NOMO-1 treated with DMSO at 0.1 percent for 48 hours (cell line): ENCODE measurements at regions not wholly inside any gene's neighbourhood (a gene's known extent, or its start where the extent isn't known, plus 50 kb on each side); places are given as distances from the start of the nearest gene placed in this dataset.
"Not testable (repeated sequence)": the region's sequence is repeated elsewhere in the genome, so short reads cannot be mapped to it uniquely, and the experiment has no call there.

ENCODE experiments used
- DNase-seq: peaks from one replicate; lab custom pipeline; 2025; ENCODE audit not compliant: unreplicated experiment; lab: John Stamatoyannopoulos, UW

DNA sequence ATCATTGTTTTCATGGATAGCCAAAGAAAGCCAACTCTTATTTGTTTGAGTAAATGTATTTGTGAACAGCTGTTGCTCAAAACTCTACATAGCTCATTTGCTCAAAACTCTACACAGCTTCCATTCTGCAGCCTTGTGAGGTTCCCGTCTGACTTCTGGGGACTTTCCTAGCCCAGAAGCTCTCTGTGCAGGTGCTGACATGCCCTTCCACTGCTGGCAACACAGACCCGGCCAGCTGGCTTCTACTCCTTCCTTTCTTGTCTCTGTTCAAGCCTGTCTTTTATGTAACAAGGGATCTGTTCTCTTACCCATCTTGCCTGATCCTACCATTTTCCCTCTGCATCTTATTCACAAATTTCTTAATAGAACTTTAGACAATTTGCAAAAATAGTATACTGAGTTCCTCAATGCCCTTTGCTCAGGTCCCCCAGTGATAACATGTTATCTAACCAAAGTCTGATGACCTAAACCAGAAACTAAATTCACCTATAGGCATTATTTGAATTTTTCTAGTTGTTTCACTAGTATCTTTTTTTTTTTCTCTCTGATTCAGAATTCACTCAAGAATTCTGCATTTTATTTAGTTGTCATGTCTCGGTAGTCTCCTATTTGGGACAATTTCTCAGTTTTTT is 556.5 kb upstream of the SEMA6A start:
- no peak for DNase-seq

DNA sequence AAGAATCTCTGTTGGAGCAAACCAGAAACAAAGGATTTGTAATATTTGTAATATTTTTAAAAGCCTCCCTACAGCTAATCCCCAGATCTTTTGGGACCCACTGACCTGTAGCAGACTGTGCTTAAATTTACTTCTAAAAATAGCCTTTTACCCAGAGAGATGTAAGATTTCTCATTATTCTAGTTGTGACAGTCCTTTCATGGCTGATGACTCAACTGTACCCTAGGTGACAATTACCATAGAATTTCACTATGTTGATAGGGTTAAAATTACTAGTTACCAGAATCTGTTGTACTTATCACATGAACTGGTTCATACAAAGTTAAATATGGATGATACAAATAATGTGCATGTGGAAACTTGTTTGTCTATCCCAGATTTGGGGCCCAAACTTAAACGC is 543.9 kb upstream of the SEMA6A start:
- no peak for DNase-seq

DNA sequence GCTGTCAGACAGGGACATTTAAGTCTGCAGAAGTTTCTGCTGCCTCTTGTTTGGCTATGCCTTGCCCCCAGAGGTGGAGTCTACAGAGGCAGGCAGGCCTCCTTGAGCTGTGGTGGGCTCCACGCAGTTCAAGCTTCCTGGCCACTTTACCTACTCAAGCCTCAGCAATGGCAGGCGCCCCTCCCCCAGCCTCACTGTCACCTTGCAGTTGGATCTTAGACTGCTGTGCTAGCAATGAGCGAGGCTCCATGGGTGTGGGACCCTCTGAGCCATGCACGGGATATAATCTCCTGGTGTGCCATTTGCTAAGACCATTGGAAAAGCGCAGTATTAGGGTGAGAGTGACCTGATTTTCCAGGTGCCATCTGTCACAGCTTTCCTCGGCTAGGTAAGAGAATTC is 542.7 kb upstream of the SEMA6A start:
- DNase-seq, result not testable (repeated sequence)

DNA sequence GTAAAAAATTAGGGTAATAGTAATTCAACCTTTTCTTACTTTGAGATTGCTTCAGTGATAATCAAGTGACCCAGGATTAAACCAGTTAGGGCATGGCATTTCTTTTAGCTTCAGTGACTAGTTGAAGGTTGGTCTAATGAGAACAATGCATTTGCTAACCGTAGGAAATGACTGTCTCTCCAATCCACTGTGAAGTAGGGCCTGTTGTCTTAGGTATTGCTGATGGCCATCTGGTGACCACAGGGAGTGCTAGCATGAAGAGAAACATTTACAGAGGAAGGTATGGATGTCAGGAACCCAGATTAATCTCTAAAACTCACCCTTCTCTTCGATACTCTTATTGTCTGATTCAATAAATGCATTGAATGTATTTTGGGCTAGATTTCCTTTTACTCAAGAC is 535.9 kb upstream of the SEMA6A start:
- no peak for DNase-seq

DNA sequence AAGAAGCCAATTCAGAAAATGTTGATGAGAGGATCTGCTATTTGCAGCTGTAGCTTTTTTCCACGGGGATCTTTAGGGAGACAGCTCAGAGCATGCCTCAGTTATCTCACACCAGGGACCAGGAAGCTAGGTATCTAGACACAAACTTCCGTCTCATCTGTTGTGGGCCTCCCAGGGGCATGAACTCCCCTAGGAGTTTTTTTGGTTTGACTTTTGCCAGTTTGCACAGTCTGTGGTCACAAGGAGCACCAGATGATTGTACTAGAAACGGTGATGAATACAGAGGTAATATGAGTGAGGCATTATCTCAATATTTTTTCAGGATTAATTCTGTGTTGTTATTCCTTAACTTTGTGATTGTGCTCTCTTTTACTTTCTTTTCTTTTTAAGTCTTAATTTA is 533.2 kb upstream of the SEMA6A start:
- no peak for DNase-seq

DNA sequence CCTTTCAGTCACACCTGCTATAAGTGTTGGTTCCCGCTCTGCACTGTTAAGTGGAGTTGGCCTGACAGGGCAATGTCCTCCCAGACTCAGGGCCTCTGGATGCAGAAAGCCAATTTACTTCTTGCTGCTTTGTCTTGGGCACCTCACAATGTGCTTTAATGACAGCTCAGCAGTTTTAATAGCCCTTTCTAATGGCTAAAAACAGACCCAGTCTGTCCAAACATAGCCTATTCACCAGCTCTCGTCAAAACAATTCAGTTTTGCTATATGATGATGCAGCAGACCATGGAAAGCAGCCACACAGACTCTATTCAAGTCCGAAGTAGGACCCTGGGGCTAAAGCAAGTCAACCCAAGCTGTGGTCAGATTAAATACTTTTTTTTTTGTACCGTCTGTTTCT is 529.1 kb upstream of the SEMA6A start:
- DNase-seq, result no peak

DNA sequence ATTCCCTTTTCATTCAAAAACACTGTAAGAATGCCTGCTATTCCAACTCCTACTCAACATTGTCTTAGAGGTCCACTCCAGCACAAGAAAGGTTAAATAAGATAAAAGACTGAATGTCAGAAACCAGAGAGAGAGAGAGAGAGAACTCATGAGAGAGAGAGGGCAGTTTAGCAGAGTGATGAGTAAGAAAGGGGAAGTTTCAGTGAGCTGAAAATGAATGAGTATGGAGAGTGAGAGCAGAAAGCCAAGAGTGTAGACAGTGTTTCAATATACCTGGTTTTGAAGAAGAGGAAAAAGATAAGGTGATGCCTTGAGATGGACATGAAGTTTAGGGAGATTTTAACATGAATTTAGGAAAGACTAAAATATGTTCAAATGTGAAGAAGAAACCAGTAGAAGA is 528.0 kb upstream of the SEMA6A start:
- DNase-seq, result no peak

DNA sequence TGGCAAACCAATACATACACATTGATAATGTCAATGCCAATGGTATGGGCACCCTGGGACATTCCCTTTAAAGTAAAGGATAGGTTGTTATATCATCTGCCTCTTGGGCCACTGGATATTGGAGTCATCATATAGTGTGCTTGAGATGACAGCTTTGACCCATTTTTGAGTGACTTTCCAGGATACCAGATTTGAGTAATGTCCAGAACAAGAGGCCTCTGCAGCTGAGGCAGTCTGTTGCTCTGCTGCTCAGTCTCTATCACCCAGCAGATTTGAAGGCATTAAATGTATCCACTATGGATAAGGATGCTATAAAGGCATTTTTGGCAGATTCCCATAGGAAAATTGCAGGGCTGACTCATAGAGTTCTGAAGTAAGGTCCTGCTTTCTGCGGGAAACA is 525.6 kb upstream of the SEMA6A start:
- DNase-seq, result no peak

DNA sequence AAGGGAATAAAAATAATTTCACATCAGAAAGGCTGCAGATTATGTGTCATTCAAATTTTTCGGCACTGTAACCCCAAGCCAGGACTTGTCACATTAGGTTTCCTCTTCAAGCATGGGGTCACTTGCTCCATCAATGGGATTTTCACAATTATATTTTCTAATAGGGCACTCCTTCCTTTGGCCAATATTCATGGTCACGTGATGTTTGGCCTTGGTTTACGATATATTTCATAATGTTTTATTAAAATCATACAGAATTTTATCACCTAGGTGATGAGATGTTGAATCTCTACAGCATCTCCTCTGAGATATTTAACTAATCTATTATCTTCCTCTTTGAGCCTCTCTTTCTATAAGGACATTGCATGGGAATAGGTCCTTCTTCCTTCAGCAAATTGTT is 523.5 kb upstream of the SEMA6A start:
- no peak for DNase-seq

DNA sequence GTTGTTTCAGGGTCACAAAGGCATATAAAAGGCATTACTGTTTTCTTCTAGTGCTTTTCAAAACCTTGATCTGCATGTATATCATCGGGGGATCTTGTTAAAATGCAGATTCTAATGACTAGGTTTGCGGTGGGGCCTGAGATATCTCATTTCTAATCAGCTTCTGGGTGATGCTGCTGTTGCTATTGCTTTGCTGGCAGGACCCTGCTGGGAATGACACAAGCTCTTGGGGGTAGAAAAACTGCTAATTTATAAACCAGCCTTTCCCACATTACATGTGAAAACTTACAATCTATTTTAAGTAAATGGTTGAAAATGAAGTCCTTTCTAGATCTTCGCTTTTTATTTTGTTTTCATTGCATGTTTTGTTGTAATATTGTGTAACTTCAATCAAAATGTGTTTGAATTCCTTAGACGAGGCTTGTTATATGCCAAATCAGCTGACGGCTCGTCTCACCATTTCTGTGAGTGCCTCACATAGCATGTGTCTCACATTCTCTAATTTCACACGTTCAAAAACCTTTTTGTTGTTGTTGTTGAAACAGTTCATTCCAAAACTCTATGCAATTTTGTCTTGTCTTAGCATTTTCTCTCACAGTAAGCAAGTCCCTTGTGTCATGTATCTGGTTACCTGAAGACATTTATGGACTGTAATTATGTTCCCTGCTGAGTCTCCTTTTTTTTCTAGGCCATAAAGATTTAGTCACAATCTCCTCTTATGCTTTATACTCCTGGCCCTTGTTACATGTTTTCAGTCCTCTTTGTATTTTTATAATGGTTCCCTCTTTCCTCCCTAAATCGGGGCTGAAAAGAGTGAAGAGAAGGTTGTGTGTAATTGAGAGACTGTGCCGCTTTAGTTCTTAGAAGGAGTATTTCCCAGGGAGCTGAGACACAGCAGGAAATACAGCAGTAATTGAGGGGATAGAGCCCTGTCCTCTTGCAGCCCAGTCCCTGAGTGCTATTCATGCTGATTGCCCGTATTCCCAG is 521.0 kb upstream of the SEMA6A start:
- DNase-seq, result no peak

DNA sequence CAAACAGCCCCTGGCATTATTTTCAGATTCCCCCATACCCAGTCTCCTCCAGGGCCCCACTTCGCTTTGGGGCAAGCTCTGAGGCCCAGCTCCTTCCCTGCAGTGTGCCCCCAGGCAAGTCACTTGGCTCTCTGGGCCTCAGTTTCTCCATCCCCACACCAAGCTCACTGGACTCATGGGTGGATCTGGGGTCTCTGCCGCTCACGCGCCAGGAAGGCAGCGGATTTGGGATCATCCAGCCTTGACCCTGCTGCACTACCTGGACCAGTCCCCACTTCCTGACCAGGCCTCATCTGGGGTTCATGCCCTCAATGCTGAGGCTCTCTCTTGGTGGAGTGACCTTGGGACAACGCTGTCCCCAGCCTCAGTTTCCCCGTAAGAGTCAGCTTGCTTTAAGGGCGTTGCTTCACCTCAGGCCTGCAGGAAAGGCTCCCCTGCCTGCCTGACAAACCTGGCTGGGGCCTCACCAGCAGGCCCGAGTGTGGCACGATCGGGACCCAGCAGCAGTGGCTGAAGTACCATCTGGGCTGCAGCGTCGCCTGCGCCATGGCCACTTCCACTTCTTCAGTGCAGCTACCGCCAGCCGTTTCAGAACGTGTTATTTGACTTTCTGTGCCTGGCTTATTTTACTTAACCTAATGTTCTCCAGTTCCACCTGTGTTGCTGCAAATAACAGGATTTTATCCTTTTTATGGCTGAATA is 519.6 kb upstream of the SEMA6A start:
- DNase-seq, result no peak

DNA sequence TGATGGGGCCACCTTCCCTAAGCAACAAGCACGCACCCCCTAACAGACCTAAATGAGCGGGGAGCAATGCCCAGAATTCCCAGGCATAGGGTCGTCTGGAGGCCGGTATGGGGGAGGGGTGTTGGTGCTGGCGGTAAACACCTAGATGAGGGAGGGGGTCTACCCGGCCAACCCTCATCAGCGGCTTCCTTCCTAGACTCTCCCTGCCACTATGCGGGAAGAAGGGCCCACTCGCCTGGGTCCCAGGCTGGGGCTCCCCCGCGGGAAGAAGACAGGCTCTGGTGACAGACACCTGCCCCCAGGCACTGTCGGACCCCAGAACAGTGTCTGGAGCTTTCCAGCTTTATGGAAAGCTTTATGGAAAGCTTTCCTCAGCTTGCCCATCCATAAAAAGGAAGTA is 519.0 kb upstream of the SEMA6A start:
- DNase-seq, result no peak

DNA sequence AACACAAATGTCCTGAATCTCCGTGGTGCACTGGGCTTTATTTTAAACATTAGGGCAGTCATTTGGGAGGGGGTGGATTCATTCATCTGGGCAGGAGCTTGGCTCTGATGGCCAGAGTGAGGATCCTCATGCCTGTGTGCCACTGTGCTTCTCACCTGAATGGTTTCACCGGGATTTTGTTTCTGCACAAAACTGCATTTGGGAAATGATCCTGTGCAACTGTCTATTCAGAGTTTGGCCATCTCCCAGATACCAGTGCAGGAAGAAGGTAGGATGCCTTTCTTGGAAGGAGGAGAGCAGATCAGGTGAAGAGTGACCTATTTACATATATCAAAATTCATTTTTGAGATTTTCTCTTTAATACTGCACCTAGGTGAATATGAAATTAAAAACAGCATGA is 514.4 kb upstream of the SEMA6A start:
- DNase-seq, result no peak

DNA sequence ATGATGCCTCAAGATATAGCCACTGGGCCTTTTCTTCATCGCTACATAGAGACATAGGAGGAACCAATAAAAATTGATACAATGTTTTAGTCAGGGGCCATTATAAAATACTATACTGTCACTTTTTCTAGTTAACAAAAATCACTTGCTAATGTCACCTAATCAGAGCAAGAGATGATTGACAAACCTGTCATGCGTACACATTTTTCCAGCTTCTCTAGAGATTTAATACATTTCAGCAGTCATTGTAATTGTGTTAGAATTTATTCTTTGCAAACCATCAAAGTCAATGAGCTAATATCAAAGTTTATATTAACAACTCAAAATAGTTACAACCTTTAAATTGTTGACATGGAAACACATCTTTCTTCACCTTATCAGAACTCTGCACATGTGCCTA is 513.6 kb upstream of the SEMA6A start:
- no peak for DNase-seq

DNA sequence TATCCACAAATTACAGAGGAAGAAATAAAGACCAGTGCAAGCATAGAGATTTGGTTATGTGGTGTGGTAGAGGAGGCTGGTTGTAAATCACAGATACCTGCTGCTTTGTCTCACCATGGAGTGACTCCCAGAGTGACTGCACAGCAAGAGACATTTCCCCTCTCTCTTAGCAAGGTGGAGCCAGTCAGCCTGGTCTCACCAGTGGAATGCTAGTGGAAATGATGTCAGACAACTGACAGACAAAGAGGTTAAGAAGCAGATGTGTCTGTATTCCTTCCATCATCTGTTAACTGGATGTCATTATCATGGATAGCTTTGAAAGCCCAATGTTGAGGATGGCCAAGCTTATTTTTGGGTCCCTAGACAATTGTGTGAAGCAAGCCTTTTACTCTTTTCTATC is 509.4 kb upstream of the SEMA6A start:
- DNase-seq, result no peak

DNA sequence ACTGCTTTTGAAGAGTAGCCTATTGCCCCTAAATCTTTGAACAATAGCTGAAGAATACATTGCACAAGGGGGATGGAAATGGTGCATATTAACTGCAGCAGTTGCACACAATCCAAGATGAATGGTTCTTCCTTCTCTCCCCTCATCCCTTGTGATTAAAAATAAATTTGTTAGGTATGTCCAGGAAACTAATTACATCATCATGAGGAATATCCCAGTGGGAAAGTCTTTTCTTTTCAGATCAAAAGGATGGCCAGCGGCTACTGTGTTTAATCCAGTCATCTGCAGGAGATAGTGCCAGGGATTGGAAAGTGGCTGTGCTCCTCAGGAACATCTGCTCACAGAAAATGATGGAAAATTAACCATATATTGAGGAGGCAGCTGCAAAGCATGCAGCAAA is 508.4 kb upstream of the SEMA6A start:
- DNase-seq, result no peak

DNA sequence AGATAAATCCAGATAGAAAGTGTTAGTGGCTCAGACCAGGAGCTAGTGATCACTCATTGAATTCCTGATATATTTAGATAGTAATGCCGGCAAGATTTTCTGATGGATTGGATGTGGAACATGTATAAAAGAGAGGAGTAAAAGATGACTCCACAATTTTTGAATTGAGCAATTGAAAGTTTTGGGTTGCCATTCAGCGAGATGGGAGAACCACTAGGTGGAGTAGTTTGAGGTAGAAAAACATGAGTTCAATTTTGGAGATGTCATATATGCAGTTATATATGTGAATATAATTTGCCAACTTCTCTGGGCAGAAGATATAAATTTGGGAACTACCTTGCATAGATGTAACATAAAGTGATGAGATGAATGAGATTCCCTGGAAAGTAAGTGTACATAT is 502.5 kb upstream of the SEMA6A start:
- no peak for DNase-seq

DNA sequence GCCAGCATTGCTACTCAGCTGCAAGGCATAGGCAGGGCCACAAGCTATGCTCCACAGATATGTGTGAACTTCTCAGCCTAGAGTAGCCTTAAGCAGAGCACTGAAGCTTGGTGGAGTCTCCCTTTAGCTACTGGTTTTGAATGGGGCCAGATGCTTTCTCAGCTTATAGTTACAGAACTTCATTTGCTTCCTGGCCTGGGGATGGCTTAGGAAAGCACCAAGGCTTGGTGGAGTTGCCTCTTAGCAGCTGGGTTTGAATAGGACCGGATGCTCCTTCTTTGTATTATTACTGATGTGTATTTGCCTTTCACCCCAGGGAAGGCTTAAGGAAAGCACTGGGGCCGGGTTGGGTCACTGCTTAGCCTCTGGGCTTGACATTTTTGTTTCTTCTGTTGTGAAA is 497.8 kb upstream of the SEMA6A start:
- no peak for DNase-seq

DNA sequence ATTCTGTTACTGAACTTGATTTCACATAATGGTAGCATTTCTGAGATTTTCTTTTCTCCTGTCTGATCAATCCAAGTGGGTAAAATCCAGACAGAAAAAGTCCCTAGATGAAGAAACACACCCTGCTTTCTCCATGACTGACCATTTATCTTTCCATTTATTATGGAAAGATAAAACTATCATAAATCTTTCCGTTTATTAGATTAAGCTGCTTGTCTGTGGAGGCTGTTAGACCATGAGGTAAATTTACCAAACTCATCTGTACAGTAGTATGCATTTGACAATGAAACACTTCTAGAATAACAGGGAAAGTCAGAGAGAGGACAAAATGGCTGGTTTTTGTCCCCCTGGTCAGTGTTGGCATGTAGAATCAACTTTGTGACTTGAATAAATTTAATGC is 491.2 kb upstream of the SEMA6A start:
- no peak for DNase-seq

DNA sequence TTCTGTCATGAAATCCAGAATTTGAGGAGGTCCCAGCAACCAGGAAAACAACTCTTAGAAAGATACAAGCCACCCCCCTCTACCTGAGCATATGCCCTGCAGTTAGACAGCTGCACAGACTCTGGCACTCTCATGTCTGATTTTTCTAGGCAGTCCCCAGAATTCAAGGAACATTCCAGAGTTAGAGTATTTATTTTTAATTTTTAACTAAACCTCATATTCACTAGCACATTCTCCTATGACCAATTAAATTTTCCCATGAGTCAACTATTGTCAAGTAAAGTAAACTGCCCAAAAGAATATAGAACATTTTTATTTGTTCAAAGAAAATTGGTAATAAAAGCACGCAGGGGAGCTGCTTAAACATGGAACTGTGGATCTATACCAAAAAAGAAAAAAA is 490.5 kb upstream of the SEMA6A start:
- no peak for DNase-seq

DNA sequence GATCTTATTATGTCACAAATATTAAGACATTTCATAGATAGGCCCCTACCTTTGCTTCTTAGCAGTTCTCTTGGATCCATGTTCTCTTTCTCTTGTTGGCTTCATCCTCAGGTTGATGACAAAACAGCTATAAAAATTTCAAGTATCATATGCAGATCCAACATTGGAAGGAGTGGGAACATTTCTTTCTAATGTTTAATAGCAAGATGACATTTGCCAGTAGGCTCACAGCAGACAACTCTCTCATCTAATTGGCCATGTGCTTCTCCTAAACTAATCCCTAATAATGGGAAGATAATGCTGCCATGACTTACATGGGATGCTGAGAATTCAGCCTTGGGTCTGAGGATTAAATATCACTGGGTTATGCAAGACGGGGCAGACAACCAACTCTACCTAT is 485.5 kb upstream of the SEMA6A start:
- DNase-seq, result no peak

DNA sequence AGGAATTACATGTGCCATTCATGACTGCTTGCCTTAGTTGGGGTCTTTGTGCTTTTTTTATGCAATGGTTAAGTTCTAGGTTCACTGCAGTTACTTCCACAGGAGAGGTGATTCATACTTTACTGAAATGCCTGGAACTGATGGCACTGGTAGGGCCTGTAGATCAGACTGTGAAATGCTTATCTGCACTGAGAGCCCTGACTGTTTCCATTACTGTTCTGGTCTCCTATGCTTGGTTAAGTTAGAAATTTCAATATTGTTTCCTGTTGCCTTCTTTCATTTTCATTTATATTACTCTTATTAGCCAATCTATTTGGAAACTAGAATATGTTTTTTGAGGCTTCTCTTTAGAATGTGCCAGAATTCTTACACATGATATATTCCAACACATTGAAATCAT is 484.1 kb upstream of the SEMA6A start:
- no peak for DNase-seq
